Liver (tissue), 8 donors: ENCODE measurements at regions not wholly inside any gene's neighbourhood (a gene's known extent, or its start where the extent isn't known, plus 50 kb on each side); places are given as distances from the start of the nearest gene placed in this dataset.
A peak's percentile ranks its signal among the peaks of the same experiment; 100 is the strongest.
"Not testable (repeated sequence)": the region's sequence is repeated elsewhere in the genome, so short reads cannot be mapped to it uniquely, and the experiment has no call there.

Experiments
- DNase-seq: peaks from one replicate; pipeline ENCODE4 v3.0.0-alpha.2; 2017; ENCODE audit warnings: low spot score
- H3K27ac ChIP-seq, 2 donors: one replicate each; pipeline ENCODE4 v1.7.0; 2013; ENCODE audit warnings: inconsistent platforms in 2 of 2, low read length in 2 of 2, control low read depth in 1 of 2, low read depth in 1 of 2, mild to moderate bottlenecking in 1 of 2
- H3K27me3 ChIP-seq, 4 donors: one replicate each; pipeline versions ENCODE4 v1.6.1 to v1.7.0; 2013; ENCODE audit warnings: low read length in 3 of 4, inconsistent platforms in 1 of 4, mild to moderate bottlenecking in 1 of 4, moderate library complexity in 1 of 4; ENCODE audit not compliant: control insufficient read depth in 4 of 4, insufficient read depth in 4 of 4
- H3K36me3 ChIP-seq, 4 donors: one replicate each; pipeline versions ENCODE4 v1.6.1 to v1.7.0; 2013; ENCODE audit warnings: low read length in 3 of 4, mild to moderate bottlenecking in 3 of 4, low read depth in 1 of 4, moderate library complexity in 1 of 4; ENCODE audit not compliant: control insufficient read depth in 4 of 4, insufficient read depth in 3 of 4
- H3K4me1 ChIP-seq, 4 donors: one replicate each; pipeline versions ENCODE4 v1.6.1 to v1.7.0; 2013; ENCODE audit warnings: low read length in 3 of 4, mild to moderate bottlenecking in 3 of 4, moderate library complexity in 1 of 4; ENCODE audit not compliant: control insufficient read depth in 4 of 4, insufficient read depth in 4 of 4
- H3K4me3 ChIP-seq, 3 donors: one replicate each; pipeline versions ENCODE4 v1.6.1 to v1.7.0; 2013; ENCODE audit warnings: low read length in 3 of 3, control low read depth in 1 of 3, low read depth in 1 of 3, mild to moderate bottlenecking in 1 of 3
- H3K9ac ChIP-seq, 2 donors: one replicate each; pipeline ENCODE4 v1.7.0; 2013; ENCODE audit warnings: low read length in 2 of 2, mild to moderate bottlenecking in 2 of 2, moderate library complexity in 2 of 2, control low read depth in 1 of 2, low read depth in 1 of 2
- H3K9me3 ChIP-seq, 4 donors: one replicate each; pipeline versions ENCODE4 v1.6.1 to v1.7.0; 2013; ENCODE audit warnings: low read length in 3 of 4; ENCODE audit not compliant: control insufficient read depth in 4 of 4
- EGR1 ChIP-seq, 2 donors: IDR thresholded peaks; 2 replicates each; pipeline ENCODE4 v1.6.1; 2016 to 2018; ENCODE audit warnings: antibody characterized with exemption in 2 of 2, low read depth in 2 of 2
- FOXA2 ChIP-seq: IDR thresholded peaks from 2 replicates; pipeline ENCODE4 v1.6.1; 2016; ENCODE audit warnings: antibody characterized with exemption
- GABPA ChIP-seq, 2 donors: IDR thresholded peaks in 1 of 2; conservative IDR thresholded peaks in 1 of 2; 2 replicates each; pipeline ENCODE4 v1.6.1; 2016; ENCODE audit warnings: antibody characterized with exemption in 2 of 2, mild to moderate bottlenecking in 1 of 2, moderate library complexity in 1 of 2
- HNF4G ChIP-seq: IDR thresholded peaks from 2 replicates; pipeline ENCODE4 v1.6.1; 2016; ENCODE audit warnings: antibody characterized with exemption
- JUND ChIP-seq, 2 donors: IDR thresholded peaks; 2 replicates each; pipeline ENCODE4 v1.6.1; 2016; ENCODE audit warnings: antibody characterized with exemption in 2 of 2
- NR2F2 ChIP-seq: IDR thresholded peaks from 2 replicates; pipeline ENCODE4 v1.6.1; 2016; ENCODE audit warnings: antibody characterized with exemption
- RAD21 ChIP-seq, 2 donors: IDR thresholded peaks; 2 replicates each; pipeline ENCODE4 v1.6.1; 2016; ENCODE audit warnings: antibody characterized with exemption in 2 of 2, mild to moderate bottlenecking in 2 of 2
- YY1 ChIP-seq: IDR thresholded peaks from 2 replicates; pipeline ENCODE4 v1.6.1; 2016; ENCODE audit warnings: antibody characterized with exemption, mild to moderate bottlenecking
- WGBS: extraction: QIAGEN DNeasy Blood & Tissue Kit; methylation state at CpG from one replicate; pipeline ENCODE4 v1.1.7; 2013; 5-methylcytosine and 5-hydroxymethylcytosine counted together
- TF ChIP-seq, protein P1 (sequence below): IDR thresholded peaks from 2 replicates; pipeline ENCODE4 v1.6.1; 2016; ENCODE audit warnings: antibody characterized with exemption, mild to moderate bottlenecking
- TF ChIP-seq, protein P2 (sequence below): IDR thresholded peaks from 2 replicates; pipeline ENCODE4 v1.6.1; 2016; ENCODE audit warnings: antibody characterized with exemption
- TF ChIP-seq, protein P3 (sequence below): fragments of 150-350 bp; IDR thresholded peaks from 2 replicates; pipeline ENCODE4 v1.5.1; 2017; ENCODE audit warnings: improper control_type of control experiment, low read depth, low read length; ENCODE audit not compliant: missing input control
- donor health status: healthy.
- donor health status: healthy.
- donor health status: healthy.
- donor health status: healthy.
- donor health status: healthy.

DNA sequence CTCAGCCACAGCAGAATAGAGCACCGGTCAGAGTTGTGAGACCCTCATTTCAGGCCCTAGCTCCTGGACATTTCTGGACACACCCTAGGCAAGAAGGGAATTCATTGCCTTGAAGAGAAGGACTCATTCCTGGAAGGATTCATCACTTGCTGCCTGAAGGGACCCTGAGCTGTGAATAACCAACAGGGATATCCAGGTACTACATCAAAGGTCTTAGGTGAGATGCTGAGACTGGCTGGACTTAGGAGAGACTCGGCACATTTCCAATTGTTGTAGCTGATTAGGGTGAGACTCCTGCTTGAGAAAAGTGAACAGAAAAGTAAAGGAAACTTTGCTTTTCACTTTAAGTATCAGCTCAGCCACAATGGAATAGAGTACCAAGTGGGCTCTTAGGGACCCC, 208.1 kb upstream of the CDKN2B start:
- Histone ChIP-seq H3K4me1 (no peaks in the 10 kb centered on the region), H3K9ac (no peak overlapping the region), H3K9me3 (no peaks in the 10 kb centered on the region), H3K27ac (no peak overlapping the region), H3K4me3 (no peak overlapping the region), H3K36me3 (no peaks in the 10 kb centered on the region), H3K27me3 (peaks cover 0 to 3% (median 0%) of the 10 kb centered on the region in 4 donors)
- TF ChIP-seq FOXA2 (no peak), RAD21 (IDR thresholded peaks at IDR 0.05) (no peak), JUND (IDR thresholded peaks at IDR 0.05) (no peak), HNF4G (no peak), NR2F2 (no peak)
- TF ChIP-seq, protein P1, sequence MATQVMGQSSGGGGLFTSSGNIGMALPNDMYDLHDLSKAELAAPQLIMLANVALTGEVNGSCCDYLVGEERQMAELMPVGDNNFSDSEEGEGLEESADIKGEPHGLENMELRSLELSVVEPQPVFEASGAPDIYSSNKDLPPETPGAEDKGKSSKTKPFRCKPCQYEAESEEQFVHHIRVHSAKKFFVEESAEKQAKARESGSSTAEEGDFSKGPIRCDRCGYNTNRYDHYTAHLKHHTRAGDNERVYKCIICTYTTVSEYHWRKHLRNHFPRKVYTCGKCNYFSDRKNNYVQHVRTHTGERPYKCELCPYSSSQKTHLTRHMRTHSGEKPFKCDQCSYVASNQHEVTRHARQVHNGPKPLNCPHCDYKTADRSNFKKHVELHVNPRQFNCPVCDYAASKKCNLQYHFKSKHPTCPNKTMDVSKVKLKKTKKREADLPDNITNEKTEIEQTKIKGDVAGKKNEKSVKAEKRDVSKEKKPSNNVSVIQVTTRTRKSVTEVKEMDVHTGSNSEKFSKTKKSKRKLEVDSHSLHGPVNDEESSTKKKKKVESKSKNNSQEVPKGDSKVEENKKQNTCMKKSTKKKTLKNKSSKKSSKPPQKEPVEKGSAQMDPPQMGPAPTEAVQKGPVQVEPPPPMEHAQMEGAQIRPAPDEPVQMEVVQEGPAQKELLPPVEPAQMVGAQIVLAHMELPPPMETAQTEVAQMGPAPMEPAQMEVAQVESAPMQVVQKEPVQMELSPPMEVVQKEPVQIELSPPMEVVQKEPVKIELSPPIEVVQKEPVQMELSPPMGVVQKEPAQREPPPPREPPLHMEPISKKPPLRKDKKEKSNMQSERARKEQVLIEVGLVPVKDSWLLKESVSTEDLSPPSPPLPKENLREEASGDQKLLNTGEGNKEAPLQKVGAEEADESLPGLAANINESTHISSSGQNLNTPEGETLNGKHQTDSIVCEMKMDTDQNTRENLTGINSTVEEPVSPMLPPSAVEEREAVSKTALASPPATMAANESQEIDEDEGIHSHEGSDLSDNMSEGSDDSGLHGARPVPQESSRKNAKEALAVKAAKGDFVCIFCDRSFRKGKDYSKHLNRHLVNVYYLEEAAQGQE: no peak
- DNase-seq: no peak
- WGBS: 87% methylated on average over 2 of the region's 2 CpGs

DNA sequence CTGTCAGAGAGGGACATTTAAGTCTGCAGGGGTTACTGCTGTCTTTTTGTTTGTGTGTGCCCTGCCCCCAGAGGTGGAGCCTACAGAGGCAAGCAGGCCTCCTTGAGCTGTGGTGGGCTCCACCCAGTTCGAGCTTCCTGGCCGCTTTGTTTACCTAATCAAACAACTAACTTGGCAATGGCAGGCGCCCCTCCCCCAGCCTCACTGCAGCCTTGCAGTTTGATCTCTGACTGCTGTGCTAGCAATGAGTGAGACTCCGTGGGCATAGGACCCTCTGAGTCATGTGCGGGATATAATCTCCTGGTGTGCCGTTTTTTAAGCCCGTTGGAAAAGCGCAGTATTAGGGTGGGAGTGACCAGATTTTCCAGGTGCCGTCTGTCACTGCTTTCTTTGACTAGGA, 216.8 kb upstream of the CDKN2B start:
- H3K9ac ChIP-seq, H3K9me3 ChIP-seq, H3K4me3 ChIP-seq, DNase-seq, H3K36me3 ChIP-seq, H3K4me1 ChIP-seq, H3K27ac ChIP-seq, H3K27me3 ChIP-seq: not testable (repeated sequence)
- 76% methylated on average over 9 of the region's 9 CpGs for WGBS

DNA sequence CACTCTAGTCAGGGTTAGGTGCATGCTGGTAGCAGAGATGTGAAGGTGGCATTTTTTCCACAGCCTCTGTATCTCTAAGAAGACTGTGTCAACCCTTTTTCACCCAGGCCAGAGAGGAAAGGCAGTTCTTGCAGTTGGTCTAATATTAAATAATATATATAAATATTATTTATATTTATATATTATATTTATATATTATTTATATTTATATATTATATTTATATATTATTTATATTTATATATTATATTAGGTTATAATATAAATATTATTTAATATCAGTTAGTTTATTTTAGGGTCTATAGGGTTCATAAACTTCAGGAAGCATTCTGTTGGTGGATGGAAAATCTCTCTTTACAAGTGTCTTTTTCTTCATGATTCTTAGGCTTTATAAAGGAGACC, 218.6 kb upstream of the DMRTA1 start:
- Histone ChIP-seq H3K4me1 (no peaks in the 10 kb centered on the region), H3K27ac (no peak overlapping the region), H3K9me3 (peaks cover 0 to 2% (median 0%) of the 10 kb centered on the region in 4 donors), H3K27me3 (no peaks in the 10 kb centered on the region), H3K9ac (no peak overlapping the region), H3K36me3 (no peaks in the 10 kb centered on the region), H3K4me3 (no peak overlapping the region)
- no peak for DNase-seq
- TF ChIP-seq YY1 (no peak), GABPA (IDR thresholded peaks at IDR 0.05 in 1 of 2, conservative IDR thresholded peaks at IDR 0.05 in 1 of 2) (no peak), NR2F2 (no peak)

DNA sequence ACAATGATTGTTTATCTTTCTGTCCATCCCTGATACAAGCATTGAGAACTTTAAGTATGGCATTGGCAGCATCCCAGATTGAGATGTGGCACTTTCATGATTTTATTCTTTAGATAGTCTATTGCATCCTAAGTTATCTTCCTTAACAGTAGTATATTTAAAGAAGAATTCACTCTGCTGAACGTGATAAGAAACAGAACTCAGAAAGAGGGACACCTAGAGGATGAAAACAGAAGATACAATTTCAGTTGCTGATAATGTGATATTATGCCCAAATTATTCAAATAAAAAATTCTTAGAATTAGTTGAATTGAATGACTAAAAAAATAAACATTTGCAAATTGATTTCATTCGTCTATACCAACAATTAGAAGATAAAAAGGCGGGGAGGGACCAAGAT, 218.1 kb upstream of the DMRTA1 start:
- H3K9ac ChIP-seq: no peak overlapping the region
- 31% methylated on average over 3 of the region's 3 CpGs for WGBS
- DNase-seq: no peak
- no peak overlapping the region for H3K4me3 ChIP-seq
- H3K27ac ChIP-seq: no peak overlapping the region
- TF ChIP-seq RAD21 (IDR thresholded peaks at IDR 0.05) (peak; percentile 46 to 51), EGR1 (IDR thresholded peaks at IDR 0.05; ENCODE audit: low read depth in 2 of 2) (no peak)
- TF ChIP-seq, protein P2, sequence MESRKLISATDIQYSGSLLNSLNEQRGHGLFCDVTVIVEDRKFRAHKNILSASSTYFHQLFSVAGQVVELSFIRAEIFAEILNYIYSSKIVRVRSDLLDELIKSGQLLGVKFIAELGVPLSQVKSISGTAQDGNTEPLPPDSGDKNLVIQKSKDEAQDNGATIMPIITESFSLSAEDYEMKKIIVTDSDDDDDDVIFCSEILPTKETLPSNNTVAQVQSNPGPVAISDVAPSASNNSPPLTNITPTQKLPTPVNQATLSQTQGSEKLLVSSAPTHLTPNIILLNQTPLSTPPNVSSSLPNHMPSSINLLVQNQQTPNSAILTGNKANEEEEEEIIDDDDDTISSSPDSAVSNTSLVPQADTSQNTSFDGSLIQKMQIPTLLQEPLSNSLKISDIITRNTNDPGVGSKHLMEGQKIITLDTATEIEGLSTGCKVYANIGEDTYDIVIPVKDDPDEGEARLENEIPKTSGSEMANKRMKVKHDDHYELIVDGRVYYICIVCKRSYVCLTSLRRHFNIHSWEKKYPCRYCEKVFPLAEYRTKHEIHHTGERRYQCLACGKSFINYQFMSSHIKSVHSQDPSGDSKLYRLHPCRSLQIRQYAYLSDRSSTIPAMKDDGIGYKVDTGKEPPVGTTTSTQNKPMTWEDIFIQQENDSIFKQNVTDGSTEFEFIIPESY: no peak
- TF ChIP-seq, protein P3, sequence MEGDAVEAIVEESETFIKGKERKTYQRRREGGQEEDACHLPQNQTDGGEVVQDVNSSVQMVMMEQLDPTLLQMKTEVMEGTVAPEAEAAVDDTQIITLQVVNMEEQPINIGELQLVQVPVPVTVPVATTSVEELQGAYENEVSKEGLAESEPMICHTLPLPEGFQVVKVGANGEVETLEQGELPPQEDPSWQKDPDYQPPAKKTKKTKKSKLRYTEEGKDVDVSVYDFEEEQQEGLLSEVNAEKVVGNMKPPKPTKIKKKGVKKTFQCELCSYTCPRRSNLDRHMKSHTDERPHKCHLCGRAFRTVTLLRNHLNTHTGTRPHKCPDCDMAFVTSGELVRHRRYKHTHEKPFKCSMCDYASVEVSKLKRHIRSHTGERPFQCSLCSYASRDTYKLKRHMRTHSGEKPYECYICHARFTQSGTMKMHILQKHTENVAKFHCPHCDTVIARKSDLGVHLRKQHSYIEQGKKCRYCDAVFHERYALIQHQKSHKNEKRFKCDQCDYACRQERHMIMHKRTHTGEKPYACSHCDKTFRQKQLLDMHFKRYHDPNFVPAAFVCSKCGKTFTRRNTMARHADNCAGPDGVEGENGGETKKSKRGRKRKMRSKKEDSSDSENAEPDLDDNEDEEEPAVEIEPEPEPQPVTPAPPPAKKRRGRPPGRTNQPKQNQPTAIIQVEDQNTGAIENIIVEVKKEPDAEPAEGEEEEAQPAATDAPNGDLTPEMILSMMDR: peak; percentile 24
- no peaks in the 10 kb centered on the region for H3K4me1 ChIP-seq
- H3K9me3 ChIP-seq: peaks cover 0 to 2% (median 0%) of the 10 kb centered on the region in 4 donors
- no peaks in the 10 kb centered on the region for H3K36me3 ChIP-seq
- no peaks in the 10 kb centered on the region for H3K27me3 ChIP-seq
